D341Med (cell line): ENCODE measurements at regions not wholly inside any gene's neighbourhood (a gene's known extent, or its start where the extent isn't known, plus 50 kb on each side); places are given as distances from the start of the nearest gene placed in this dataset.

Experiments used
- DNase-seq: peaks from one replicate; pipeline ENCODE4 v3.0.0; 2012; ENCODE audit warnings: low spot score

GRCh38 chr12:90257927-90258624, 549.4 kb upstream of the ATP2B1 start:
- no peak for DNase-seq

GRCh38 chr12:90254796-90255195, 546.2 kb upstream of the ATP2B1 start:
- no peak for DNase-seq

GRCh38 chr12:90253674-90254181, 545.1 kb upstream of the ATP2B1 start:
- peak; percentile 76 for DNase-seq

- DNase-seq = no peak
These were observed 544.5 kb upstream of the ATP2B1 start for GRCh38 chr12:90253136-90253535.

- no peak for DNase-seq
These were observed 542.1 kb upstream of the ATP2B1 start for GRCh38 chr12:90250766-90251165.

- no peak for DNase-seq
These were observed 541.4 kb upstream of the ATP2B1 start for GRCh38 chr12:90250042-90250441.

GRCh38 chr12:90246688-90247087, 538.0 kb upstream of the ATP2B1 start:
- DNase-seq = no peak

GRCh38 chr12:90245391-90245790, 536.8 kb upstream of the ATP2B1 start:
- DNase-seq = no peak

GRCh38 chr12:90244232-90244631, 535.6 kb upstream of the ATP2B1 start:
- no peak for DNase-seq

GRCh38 chr12:90243211-90243610, 534.6 kb upstream of the ATP2B1 start:
- no peak for DNase-seq

- no peak for DNase-seq
These were observed 531.2 kb upstream of the ATP2B1 start for GRCh38 chr12:90239732-90240260.

GRCh38 chr12:90238663-90239271, 530.1 kb upstream of the ATP2B1 start:
- DNase-seq = no peak

- DNase-seq = no peak
These were observed 529.2 kb upstream of the ATP2B1 start for GRCh38 chr12:90237841-90238240.

- DNase-seq = no peak
These were observed 527.0 kb upstream of the ATP2B1 start for GRCh38 chr12:90235642-90236041.

GRCh38 chr12:90234472-90234871, 525.8 kb upstream of the ATP2B1 start:
- no peak for DNase-seq

- DNase-seq = no peak
These were observed 524.8 kb upstream of the ATP2B1 start for GRCh38 chr12:90233168-90234100.

- no peak for DNase-seq
These were observed 521.0 kb upstream of the ATP2B1 start for GRCh38 chr12:90229407-90230170.

- no peak for DNase-seq
These were observed 517.6 kb upstream of the ATP2B1 start for GRCh38 chr12:90226211-90226610.

GRCh38 chr12:90216815-90217214, 508.2 kb upstream of the ATP2B1 start:
- no peak for DNase-seq

- DNase-seq = no peak
These were observed 507.4 kb upstream of the ATP2B1 start for GRCh38 chr12:90216020-90216552.

GRCh38 chr12:90211017-90211416, 502.4 kb upstream of the ATP2B1 start:
- no peak for DNase-seq
